BJ (cell line): ENCODE measurements at regions not wholly inside any gene's neighbourhood (a gene's known extent, or its start where the extent isn't known, plus 50 kb on each side); places are given as distances from the start of the nearest gene placed in this dataset.

Experiments used
- CTCF ChIA-PET: fragments of 350-600 bp; formaldehyde crosslinking; extraction: SDS; loops from one replicate; lab custom pipeline; 2021; ENCODE audit warnings: antibody characterized with exemption, inconsistent platforms; lab: Yijun Ruan, JAX
- POLR2A ChIA-PET: fragments of 300-600 bp; sonication (Branson Sonifier 250); formaldehyde crosslinking; extraction: SDS; loops from one replicate; lab custom pipeline; 2021; ENCODE audit warnings: antibody characterized with exemption; lab: Charles Lee
- DNase-seq: peaks from one replicate; pipeline ENCODE4 v3.0.0-alpha.2; 2011; ENCODE audit warnings: low read depth
- H3K27me3 ChIP-seq: 2 replicates; pipeline ENCODE4 v1.6.0; 2011; ENCODE audit warnings: low read length; ENCODE audit not compliant: control insufficient read depth, insufficient read depth
- H3K36me3 ChIP-seq: 2 replicates; pipeline ENCODE4 v1.5.1; 2011; ENCODE audit warnings: low read length; ENCODE audit not compliant: control insufficient read depth, insufficient read depth
- H3K4me3 ChIP-seq: 2 replicates; pipeline ENCODE4 v1.5.1; 2011; ENCODE audit warnings: low read depth, mild to moderate bottlenecking, control low read depth, low read length
- CTCF ChIP-seq: IDR thresholded peaks from 2 replicates; pipeline ENCODE4 v1.5.1; 2011; ENCODE audit warnings: low read depth, mild to moderate bottlenecking, control low read depth, inconsistent platforms, low read length, moderate library complexity; ENCODE audit not compliant: insufficient read depth

GRCh38 chr2:7724336-7724735, 807.1 kb downstream of the RNF144A start:
- H3K27me3 ChIP-seq, result no peaks in the 10 kb centered on the region; the same call in 1 of the 2 replicates
- DNase-seq, result no peak
- H3K36me3 ChIP-seq, result no peaks in the 10 kb centered on the region
- ChIA-PET CTCF (interaction anchor here (0.6 to 1.4 kb wide), 2 partner anchors 296 to 910 kb away, joined by 3 read pairs; no protein-coding TSS in a partner anchor), POLR2A (no interaction called here)
- H3K4me3 ChIP-seq, result no peak overlapping the region
- TF ChIP-seq CTCF, result no peak

- Histone ChIP-seq H3K36me3 (no peaks in the 10 kb centered on the region), H3K4me3 (no peak overlapping the region), H3K27me3 (no peaks in the 10 kb centered on the region; the same call in 1 of the 2 replicates)
- ChIA-PET CTCF (interaction anchor here (1.4 kb wide), 2 partner anchors 13 to 297 kb away, joined by 3 to 5 read pairs; no protein-coding TSS in a partner anchor), POLR2A (no interaction called here)
- no peak for DNase-seq
- no peak for TF ChIP-seq CTCF
These were observed 808.1 kb downstream of the RNF144A start for GRCh38 chr2:7725171-7725849.

DNA sequence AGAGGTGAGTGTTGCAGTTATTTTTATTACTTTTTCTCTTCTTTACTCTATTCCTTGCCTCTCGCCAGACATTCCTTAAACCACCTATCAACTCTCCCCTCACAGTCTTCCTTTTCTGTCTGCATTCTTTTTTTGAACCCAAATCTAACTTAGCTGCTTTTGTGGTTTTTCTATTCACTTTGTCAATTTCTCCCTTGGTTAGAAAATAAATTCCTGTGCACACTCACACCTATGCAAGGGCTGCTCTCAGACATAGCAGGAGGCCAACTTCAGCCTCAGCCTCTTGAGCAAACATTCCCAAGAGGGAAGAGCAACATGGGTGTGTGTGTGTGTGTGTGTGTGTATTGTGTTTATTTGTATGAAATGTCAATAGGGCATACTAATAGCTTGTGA, 808.6 kb downstream of the RNF144A start:
- no peak for TF ChIP-seq CTCF
- no peak overlapping the region for H3K4me3 ChIP-seq
- ChIA-PET CTCF (interaction anchor here (1.4 kb wide), 2 partner anchors 12 to 298 kb away, joined by 3 to 5 read pairs; no protein-coding TSS in a partner anchor), POLR2A (no interaction called here)
- no peaks in the 10 kb centered on the region; the same call in 1 of the 2 replicates for H3K27me3 ChIP-seq
- no peak for DNase-seq
- no peaks in the 10 kb centered on the region for H3K36me3 ChIP-seq

- TF ChIP-seq CTCF, result no peak
- Histone ChIP-seq H3K27me3 (no peaks in the 10 kb centered on the region; the same call in 1 of the 2 replicates), H3K36me3 (no peaks in the 10 kb centered on the region), H3K4me3 (no peak overlapping the region)
- CTCF ChIA-PET, result no interaction called here
- DNase-seq, result no peak
- POLR2A ChIA-PET, result no interaction called here
These were observed 809.8 kb downstream of the RNF144A start for GRCh38 chr2:7726989-7727388.

GRCh38 chr2:7728388-7728787, 811.2 kb downstream of the RNF144A start:
- H3K36me3 ChIP-seq, result no peaks in the 10 kb centered on the region
- no peak for DNase-seq
- ChIA-PET POLR2A (no interaction called here), CTCF (no interaction called here)
- TF ChIP-seq CTCF, result no peak
- no peaks in the 10 kb centered on the region; the same call in 1 of the 2 replicates for H3K27me3 ChIP-seq
- no peak overlapping the region for H3K4me3 ChIP-seq
